Ishikawa (cell line): ENCODE measurements at regions not wholly inside any gene's neighbourhood (a gene's known extent, or its start where the extent isn't known, plus 50 kb on each side); places are given as distances from the start of the nearest gene placed in this dataset.

Experiments used
- CEBPB ChIP-seq: IDR thresholded peaks from 2 replicates; pipeline ENCODE4 v1.6.1; 2012
- CREB1 ChIP-seq: IDR thresholded peaks from 2 replicates; pipeline ENCODE4 v1.6.1; 2012; ENCODE audit warnings: low read depth
- EGR1 ChIP-seq: IDR thresholded peaks from 2 replicates; pipeline ENCODE4 v1.6.1; 2012
- EP300 ChIP-seq: IDR thresholded peaks from 2 replicates; pipeline ENCODE4 v1.6.1; 2012; ENCODE audit warnings: borderline replicate concordance
- FOXM1 ChIP-seq: IDR thresholded peaks from 2 replicates; pipeline ENCODE4 v1.6.1; 2012; ENCODE audit warnings: low read depth, borderline replicate concordance
- NFIC ChIP-seq: IDR thresholded peaks from 2 replicates; pipeline ENCODE4 v1.6.1; 2012
- RAD21 ChIP-seq: IDR thresholded peaks from 2 replicates; pipeline ENCODE4 v1.6.1; 2012; ENCODE audit warnings: low read depth
- REST ChIP-seq: IDR thresholded peaks from 2 replicates; pipeline ENCODE4 v1.6.1; 2012; ENCODE audit warnings: low read depth, mild to moderate bottlenecking
- TAF1 ChIP-seq: IDR thresholded peaks from 2 replicates; pipeline ENCODE4 v1.6.1; 2012; ENCODE audit warnings: low read depth, mild to moderate bottlenecking
- TCF12 ChIP-seq: IDR thresholded peaks from 2 replicates; pipeline ENCODE4 v1.6.1; 2012; ENCODE audit warnings: low read depth
- TEAD4 ChIP-seq: IDR thresholded peaks from 2 replicates; pipeline ENCODE4 v1.6.1; 2012
- YY1 ChIP-seq: IDR thresholded peaks from 2 replicates; pipeline ENCODE4 v1.6.1; 2012; ENCODE audit warnings: low read depth
- ZBTB7A ChIP-seq: IDR thresholded peaks from 2 replicates; pipeline ENCODE4 v1.6.1; 2012; ENCODE audit warnings: low read depth
- TF ChIP-seq, protein P1 (sequence below): IDR thresholded peaks from 2 replicates; pipeline ENCODE4 v1.6.1; 2012
- TF ChIP-seq, protein P2 (sequence below): IDR thresholded peaks from 2 replicates; pipeline ENCODE4 v1.6.1; 2012

- TF ChIP-seq NFIC (no peak), YY1 (no peak), FOXM1 (no peak), RAD21 (no peak), EGR1 (no peak), TCF12 (no peak), TAF1 (no peak), REST (no peak)
- TF ChIP-seq, protein P1, sequence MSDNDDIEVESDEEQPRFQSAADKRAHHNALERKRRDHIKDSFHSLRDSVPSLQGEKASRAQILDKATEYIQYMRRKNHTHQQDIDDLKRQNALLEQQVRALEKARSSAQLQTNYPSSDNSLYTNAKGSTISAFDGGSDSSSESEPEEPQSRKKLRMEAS, result no peak
These were observed 67.5 kb downstream of the MYEOV start for GRCh38 chr11:69361466-69361865.

GRCh38 chr11:69362315-69362714 lies 68.4 kb downstream of the MYEOV start:
- TF ChIP-seq EP300, result no peak
- TF ChIP-seq, protein P1, result no peak
- TF ChIP-seq RAD21, result no peak
- TF ChIP-seq YY1, result no peak
- TF ChIP-seq CREB1, result no peak

DNA sequence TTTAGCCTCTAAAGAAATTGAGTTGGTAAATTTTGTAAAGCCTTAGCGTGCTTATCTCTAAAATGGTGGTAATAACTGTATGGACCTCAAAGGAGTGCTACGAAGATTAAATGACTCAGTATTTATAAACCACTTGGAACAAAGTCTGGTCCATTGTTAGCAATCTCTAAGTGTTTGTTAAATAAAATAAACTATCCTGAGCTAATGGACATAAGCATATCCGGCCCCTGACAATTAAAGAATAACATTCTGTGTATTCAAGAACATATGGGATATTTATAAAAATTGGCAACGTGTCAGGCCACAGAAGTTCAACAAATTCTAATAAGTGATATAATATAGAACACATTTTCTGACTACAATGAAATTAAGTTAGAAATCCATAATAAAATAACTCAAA lies 71.0 kb downstream of the MYEOV start:
- TF ChIP-seq TAF1 (no peak), YY1 (no peak), EGR1 (no peak), EP300 (no peak), TEAD4 (no peak), CEBPB (no peak), RAD21 (no peak), ZBTB7A (no peak), TCF12 (no peak), NFIC (no peak), FOXM1 (no peak), REST (no peak), CREB1 (no peak)
- TF ChIP-seq, protein P1, result no peak
- TF ChIP-seq, protein P2, sequence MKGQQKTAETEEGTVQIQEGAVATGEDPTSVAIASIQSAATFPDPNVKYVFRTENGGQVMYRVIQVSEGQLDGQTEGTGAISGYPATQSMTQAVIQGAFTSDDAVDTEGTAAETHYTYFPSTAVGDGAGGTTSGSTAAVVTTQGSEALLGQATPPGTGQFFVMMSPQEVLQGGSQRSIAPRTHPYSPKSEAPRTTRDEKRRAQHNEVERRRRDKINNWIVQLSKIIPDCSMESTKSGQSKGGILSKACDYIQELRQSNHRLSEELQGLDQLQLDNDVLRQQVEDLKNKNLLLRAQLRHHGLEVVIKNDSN, result no peak

GRCh38 chr11:69365558-69365957 lies 71.6 kb downstream of the MYEOV start:
- TF ChIP-seq REST (no peak), FOXM1 (no peak), CEBPB (no peak), ZBTB7A (no peak), EGR1 (no peak), YY1 (no peak), CREB1 (no peak), RAD21 (no peak), TEAD4 (no peak), TCF12 (no peak), EP300 (no peak)
- TF ChIP-seq, protein P1, result no peak
- TF ChIP-seq, protein P2, result no peak
